HFF-Myc (cell line): ENCODE measurements at regions not wholly inside any gene's neighbourhood (a gene's known extent, or its start where the extent isn't known, plus 50 kb on each side); places are given as distances from the start of the nearest gene placed in this dataset.

Experiments
- DNase-seq: peaks from one replicate; pipeline ENCODE4 v3.0.0-alpha.2; 2011; ENCODE audit warnings: low read depth; ENCODE audit errors: extremely low read depth
- H3K4me3 ChIP-seq: replicated peaks from 2 replicates; pipeline ENCODE4 v1.5.1; 2011; ENCODE audit warnings: low read depth, mild to moderate bottlenecking, control low read depth, low read length
- CTCF ChIP-seq: IDR thresholded peaks from 2 replicates; pipeline ENCODE4 v1.5.1; 2012; ENCODE audit warnings: mild to moderate bottlenecking, low read depth, low read length, control low read depth; ENCODE audit errors: missing control alignments

- no peak overlapping the region for H3K4me3 ChIP-seq
- TF ChIP-seq CTCF, result no peak
- DNase-seq, result no peak
Observed at GRCh38 chr6:169994739-169995138, 243.3 kb downstream of the ERMARD start.

GRCh38 chr6:169993861-169994481 lies 242.5 kb downstream of the ERMARD start:
- DNase-seq, result no peak
- no peak overlapping the region for H3K4me3 ChIP-seq
- TF ChIP-seq CTCF, result no peak

GRCh38 chr6:169991913-169992312 lies 240.5 kb downstream of the ERMARD start:
- no peak for DNase-seq
- H3K4me3 ChIP-seq, result no peak overlapping the region
- TF ChIP-seq CTCF, result no peak

GRCh38 chr6:169991031-169991390 lies 239.6 kb downstream of the ERMARD start:
- H3K4me3 ChIP-seq, result no peak overlapping the region
- no peak for DNase-seq
- no peak for TF ChIP-seq CTCF

- DNase-seq, result no peak
- H3K4me3 ChIP-seq, result no peak overlapping the region
- TF ChIP-seq CTCF, result no peak
Observed at GRCh38 chr6:169990095-169991030, 238.9 kb downstream of the ERMARD start.

- H3K4me3 ChIP-seq, result no peak overlapping the region
- no peak for DNase-seq
- TF ChIP-seq CTCF, result no peak
Observed at GRCh38 chr6:169989594-169989993, 238.2 kb downstream of the ERMARD start.
